ENCODE measurements at regions not wholly inside any gene's neighbourhood (a gene's known extent, or its start where the extent isn't known, plus 50 kb on each side); places are given as distances from the start of the nearest gene placed in this dataset.

GRCh38 chr1:101618900-101619299, 377.8 kb downstream of the OLFM3 start:
- TF ChIP-seq CTCF (IDR thresholded peaks at IDR 0.05) (no peak), POLR2A (IDR thresholded peaks at IDR 0.05) (no peak)

All from heart left ventricle (tissue), 13 donors.